Left renal cortex interstitium (tissue), 4 donors: ENCODE measurements at regions not wholly inside any gene's neighbourhood (a gene's known extent, or its start where the extent isn't known, plus 50 kb on each side); places are given as distances from the start of the nearest gene placed in this dataset.
A peak's percentile ranks its signal among the peaks of the same experiment; 100 is the strongest.
"Not testable (repeated sequence)": the region's sequence is repeated elsewhere in the genome, so short reads cannot be mapped to it uniquely, and the experiment has no call there.

Experiments used
- DNase-seq, 4 donors: peaks; one replicate each; pipeline ENCODE4 v3.0.0-alpha.2; 2013; ENCODE audit warnings: low read depth in 4 of 4, low spot score in 2 of 4, missing footprints in 1 of 4

DNA sequence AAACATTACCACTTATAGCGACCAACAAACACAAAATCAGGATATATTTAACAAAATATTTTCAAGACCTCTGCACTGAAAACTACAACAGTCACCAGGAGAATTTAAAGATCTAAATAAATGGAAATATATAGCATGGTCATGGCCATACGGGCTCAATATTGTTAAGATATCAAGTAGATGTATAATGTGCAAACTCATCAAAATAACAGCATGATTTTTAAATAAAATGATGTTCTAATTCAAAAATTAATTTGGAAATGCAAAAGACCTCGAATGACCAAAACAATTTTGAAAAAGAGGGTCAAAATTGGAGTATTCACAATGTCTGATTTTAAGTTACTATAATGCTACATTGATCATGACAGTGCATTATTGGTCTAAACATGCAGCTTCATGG lies 159.1 kb upstream of the NDN start:
- DNase-seq = no peak

DNA sequence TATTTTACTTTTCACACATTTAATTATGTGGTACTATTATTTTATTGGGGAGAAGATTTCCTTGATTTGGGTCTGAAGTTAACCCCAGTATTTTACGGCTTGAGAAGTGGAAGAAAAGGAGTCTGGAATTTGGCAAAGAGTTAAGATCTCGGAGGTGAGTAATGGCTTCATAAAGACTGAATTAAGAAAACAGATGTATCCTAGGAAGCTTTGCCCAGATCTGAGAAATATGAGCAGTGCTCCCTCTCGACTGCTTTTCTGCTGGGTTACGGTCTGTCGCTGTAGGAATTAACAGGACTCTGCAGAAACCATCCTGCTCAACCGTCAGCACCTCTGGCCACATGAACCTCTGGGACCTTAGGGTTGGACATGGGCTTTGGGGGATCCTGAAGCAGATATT lies 163.6 kb upstream of the NDN start:
- no peak for DNase-seq

DNA sequence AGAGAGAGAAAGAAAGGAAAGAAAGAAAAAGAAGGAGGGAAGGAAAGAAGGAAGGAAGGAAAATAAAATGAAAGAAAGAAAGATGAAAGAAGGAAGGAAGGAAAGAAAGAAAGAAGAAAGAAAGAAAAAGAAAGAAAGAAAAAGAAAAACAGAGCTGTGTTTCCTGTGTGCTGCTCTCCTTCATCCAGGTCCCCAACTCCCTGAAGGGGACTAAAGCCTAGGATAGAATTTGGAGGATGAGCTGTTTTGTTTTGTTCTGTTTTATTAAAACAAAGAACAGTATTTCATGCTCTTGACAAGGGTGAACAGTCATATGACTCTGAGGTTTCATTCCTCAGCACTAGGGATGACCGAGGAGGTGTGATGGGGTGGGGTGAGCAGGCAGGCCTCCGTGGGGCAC lies 164.8 kb upstream of the NDN start:
- DNase-seq = no peak

DNA sequence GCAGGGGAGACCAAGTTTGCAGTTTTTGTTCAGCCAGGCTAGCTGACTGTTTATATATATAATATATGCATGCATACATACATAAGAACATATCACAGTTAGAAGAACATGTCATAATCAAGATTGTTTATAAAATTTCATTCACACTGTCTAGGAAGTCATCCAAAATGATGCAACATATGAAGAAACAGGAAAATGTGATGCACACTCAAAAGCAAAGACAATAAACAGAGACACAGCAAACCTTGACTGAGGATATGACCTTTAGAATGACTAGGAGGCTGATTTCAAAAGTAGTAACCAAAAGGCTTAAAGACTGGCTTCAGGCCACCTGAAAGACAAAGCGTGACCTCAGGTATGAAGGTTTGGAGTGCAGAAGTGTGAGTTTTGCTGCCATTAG lies 166.2 kb upstream of the NDN start:
- no peak for DNase-seq

DNA sequence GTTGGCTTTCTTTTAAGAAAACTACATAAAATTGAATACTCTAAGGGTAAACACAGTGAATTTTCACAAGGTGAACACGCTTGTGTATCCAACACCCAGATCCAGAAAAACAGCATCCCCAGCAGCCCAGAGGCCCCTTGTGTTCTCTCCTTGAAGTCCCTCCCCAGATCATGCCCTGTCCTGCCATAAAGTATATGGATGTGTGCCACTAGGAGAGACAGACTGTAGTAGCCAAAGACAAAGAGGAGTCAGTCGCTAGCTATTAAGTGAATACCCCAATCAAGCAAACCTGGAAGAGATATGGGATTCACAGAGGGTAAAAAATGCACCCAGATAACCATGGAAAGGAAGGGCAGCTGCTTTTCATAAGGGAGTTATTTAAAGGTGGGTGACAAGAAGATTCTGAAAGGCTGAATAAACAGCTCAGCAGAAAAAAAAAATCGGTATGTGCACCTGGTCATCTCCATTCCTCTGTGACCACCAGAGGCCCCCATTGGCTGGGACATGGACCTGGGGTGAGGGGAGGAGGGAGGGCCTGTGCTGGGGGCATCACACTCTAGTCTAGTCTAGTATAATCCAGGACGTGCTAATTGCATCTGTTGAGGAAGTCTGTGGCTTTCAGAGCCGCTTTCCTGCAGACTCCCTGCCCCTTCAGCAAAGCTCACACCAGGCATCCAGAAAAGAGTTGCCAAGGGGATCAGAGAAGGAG lies 167.3 kb upstream of the NDN start:
- DNase-seq = no peak

DNA sequence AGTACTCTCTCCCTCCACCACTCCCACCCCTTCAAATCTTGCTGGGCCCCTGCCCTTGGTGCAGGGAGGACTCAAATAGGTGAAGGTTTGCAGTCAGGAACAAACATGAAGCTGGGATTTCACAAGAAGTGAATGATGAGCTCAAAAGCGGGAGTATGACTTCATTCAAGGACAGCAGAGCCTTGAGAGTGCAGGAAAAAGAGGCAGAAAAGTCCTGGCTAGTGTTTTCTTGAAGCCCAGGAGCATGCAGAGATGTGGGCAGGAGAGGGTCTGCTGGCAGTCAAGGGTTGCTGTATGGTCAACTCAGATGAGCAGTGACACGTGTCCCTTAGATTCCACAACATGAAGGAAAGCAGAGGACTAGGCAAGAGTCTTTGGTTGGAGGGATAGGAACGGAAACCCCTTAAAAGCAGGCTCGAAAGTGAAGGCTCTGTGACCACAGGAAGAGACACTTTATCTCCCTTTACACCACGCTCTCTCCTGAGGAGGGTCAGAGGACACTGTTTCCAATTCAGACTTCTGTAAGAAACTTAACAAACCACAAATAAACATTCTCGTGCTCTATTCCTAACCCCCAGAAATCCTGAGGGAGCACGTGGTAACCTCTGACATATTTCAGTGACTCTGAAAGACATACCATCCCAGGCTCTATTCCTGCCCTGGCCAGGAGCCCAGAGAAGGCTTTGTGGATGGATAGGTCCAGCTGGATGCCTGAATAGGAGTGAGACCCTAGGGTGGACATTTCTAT lies 168.0 kb upstream of the NDN start:
- no peak for DNase-seq

DNA sequence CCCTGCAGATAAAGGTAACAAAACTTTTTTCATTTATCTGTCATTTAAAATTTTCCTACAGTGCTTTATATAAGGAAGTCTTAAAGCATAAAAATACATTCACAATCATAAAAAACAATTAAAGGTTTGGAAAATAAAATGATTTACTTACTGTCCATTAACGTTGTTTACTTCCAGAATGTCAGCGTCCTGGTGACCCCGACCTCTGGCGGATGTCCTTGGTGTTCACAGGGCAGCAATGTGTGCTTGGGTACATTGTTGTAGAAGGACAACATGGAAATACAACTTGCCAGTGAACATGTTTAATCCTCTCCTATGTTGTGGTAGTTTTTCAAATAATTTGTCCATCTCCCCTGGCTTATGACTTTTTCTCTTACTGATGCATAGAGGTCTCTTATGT lies 168.8 kb upstream of the NDN start:
- no peak for DNase-seq

DNA sequence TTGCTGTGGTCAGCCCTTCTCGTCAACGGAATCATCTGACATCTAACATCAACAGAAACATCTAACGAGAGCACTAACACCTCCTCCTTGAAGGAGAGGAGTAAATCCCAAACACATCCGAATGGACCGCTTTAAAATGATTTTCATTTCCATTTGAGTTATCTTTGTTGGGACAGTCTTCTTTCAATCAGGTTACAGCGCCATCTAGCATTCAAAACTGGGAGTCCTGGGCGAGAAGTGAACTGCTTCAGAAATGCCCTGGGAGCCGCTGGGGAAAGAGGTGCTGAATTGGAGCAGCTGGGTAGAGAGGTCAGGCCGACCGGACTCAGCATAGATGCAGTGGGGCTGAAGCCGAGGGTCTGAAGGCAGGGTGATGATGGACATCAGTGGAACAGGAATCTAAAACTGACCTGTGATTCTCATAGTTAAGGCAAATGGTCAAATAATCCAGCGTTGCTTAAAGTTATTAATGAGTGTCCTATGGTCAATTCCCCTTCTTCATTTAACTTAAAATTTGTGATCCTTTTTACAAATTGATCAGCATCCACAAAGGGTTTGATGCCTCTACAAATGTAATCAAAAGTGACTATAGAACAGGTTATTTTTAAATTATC lies 170.0 kb upstream of the NDN start:
- peak in 1 of 4 donors; percentile 49 for DNase-seq

DNA sequence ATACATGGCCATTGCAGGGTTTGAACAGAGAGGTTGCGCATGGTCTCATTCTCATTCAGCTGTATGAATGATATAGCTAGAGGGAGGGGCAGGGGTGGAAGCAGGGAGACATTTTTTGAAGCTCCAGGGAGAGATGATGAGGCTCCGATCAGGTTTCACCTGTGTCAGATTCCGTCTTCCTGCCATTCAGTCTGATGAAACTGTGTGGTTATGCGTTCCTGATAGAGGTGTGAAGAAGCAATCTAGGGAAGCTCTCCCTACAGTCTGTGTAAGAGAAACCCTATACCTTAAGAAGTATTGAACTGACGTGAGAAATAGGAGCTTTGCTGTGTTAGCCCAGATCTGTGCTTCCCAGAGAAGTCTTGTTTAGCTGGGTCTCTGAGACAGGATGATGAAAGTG lies 171.9 kb upstream of the NDN start:
- no peak for DNase-seq

DNA sequence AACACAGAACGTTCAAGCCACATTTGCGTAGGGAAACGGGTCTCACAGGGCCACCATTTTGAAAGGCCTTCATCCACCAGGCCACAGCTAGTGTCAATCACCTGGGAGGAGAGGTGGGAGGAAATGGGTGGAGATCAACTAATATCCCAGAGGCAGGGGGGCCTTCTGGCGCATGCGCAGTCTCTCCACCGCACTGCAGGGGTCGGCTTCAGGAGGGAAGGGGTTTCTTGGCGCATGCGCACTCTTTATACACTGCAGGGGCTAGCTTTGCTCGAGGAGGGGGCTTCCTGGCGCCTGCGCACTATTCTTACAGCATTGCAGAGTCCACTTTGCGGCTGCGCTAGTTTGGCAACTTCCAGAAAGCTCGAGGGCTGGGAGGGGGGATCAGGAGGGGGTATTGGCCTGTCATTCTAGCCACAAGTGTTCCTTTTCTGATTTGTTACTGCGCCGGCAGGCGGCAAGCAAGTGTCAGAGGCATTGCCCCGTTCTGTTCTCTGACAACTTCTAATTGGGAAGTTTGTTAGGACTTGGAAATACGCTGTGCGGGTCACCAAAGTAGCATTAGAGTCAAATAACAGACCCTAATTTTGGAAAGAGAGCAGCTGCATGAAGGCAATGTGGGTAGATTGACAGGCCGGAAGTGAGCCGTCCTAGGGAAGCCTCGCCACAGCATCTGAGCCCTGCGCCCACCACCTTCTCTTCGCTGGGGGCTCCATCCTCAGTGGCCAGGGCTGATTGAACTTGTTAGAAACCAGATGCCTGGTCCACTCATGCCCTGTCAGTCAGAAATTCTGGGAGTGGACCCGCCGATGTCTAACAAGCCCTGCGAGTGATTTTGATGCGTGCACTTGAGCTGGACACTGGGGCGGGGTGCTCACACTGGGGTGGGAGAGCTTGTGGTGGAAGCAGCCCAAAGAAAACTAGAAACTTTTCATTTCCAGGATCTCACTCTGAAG lies 173.5 kb upstream of the NDN start:
- DNase-seq = peak in 1 of 4 donors; percentile 37

DNA sequence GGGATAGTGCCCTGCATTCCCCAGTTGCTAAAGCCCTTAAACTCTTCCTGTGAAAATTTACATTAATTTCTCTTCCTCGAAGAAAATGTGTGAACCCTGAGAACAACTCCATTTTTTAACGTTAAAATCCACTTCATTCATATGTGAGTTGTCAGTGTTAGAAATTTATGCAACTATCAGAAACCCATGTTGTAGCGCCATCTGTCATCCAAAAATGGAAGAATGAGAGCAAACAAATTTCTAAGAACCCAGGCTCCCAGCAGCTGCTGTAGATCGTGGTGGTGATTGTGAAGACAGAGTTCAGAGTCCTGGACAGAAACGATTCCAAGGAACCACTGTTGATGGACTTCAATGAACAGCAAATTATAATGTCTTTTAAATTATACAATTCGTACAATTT lies 179.7 kb upstream of the NDN start:
- DNase-seq = no peak

DNA sequence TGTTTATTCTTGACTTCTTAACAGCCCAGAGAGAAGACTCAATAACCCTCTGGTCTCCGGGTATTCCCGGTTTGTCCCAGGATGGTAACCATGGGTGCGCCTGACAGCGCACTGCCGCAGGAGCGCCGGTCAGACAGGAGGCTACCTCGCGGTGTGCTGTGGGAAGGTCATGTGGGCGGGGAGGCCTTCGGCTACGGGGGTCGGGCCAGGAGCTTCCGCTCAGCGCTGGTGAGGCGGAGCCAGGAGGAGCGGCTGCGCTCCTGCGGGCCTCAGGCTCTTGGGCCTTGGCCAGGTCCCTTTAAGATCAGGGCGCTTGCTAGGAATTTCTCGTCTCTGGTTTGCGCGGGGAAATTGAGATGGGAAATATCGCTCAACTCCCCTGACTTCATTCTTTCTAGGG lies 182.3 kb upstream of the NDN start:
- peak in 1 of 4 donors; percentile 49 for DNase-seq

DNA sequence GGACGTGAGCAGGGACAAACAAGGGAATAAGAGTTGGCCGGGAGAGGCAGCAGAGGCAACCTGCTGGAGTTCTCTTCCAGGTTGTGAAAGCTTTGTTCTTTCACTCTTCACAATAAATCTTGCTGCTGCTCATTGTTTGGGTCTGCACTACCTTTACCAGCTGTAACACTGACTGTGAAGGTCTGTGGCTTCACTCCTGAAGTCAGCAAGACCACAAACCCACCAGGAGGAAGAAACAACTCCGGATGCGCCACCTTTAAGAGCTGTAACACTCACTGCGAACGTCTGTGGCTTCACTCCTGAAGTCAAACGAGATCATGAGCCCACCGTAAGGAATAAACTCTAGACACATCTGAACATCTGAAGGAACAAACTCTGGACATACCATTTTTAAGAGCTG lies 186.5 kb upstream of the NDN start:
- DNase-seq = not testable (repeated sequence)

DNA sequence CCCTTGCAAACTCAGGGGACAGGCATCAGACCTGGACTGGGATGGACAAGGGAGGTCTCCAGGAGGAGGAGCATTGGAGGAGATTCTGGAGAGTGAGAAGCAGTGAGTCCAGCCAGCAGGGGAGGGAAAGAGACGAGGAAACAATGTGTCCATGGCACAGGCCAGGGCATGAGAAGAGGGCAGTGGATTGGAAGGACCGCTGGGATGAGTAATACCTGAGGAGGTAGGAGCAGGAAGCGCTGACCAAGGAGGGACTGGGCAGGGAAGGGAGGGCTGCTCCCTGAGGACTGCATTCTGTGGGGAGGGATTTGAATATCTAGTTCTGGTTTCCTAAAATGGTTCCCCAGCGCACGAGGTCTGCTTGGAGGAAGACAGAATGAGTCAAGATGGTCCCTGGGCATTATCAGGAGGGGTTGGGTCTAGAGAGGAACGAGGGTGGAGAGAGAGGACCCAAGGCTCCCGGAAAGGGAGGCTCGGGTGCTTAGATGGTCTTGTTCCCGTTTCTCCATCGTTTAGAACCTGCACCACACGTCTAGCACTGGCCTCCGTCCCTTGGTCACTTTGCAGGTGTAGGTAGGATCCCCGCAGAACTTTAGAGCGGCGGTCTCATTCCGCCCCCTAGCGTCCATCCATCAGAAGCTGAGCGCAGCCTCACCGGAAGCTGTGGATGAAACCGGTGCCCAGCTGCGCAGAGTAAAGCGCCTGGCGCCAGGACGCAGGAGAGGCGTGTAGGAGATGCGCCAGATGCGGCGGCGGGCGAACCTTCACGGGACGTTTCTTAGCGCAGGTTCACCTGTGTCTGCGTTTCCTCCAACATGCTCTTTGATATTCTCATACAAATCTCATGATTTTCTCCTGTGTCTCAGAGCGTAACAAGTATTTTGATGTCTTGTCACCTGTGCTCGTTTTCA lies 190.7 kb upstream of the NDN start:
- DNase-seq = no peak

DNA sequence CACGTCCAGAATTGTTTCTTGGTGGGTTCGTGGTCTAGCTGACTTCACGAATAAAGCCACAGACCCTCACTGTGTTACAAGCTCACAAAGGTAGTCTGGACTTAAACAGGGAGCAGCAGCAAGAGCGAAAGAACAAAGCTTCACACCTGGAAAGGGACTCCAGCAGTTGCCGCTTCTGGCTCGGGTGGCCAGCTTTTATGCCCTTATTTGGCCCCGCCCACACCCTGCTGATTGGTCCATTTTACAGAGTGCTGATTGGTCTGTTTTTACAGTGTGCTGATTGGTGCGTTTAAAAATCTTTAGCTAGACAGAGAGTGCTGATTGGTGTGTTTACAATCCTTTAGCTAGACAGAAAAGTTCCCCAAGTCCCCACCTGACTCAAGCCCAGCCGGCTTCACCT lies 194.2 kb upstream of the NDN start:
- DNase-seq = no peak

DNA sequence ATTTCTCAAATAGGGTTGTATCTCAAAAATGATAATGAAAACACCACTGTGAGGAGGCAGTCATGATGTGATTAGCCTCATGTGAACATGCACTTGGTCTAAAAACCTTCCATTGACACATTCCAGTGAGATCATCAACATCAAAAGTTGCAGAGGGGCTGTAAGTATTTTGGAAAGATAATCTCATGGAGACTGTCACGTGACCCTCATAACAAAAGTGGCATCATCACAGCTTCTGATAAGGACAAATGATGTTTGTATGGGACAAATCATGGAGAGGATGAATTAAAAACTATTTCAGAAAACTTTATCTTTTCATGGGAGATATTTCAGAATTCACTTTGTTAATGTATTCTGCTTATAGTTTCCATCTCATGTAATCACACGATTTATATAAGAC lies 203.1 kb upstream of the NDN start:
- no peak for DNase-seq

DNA sequence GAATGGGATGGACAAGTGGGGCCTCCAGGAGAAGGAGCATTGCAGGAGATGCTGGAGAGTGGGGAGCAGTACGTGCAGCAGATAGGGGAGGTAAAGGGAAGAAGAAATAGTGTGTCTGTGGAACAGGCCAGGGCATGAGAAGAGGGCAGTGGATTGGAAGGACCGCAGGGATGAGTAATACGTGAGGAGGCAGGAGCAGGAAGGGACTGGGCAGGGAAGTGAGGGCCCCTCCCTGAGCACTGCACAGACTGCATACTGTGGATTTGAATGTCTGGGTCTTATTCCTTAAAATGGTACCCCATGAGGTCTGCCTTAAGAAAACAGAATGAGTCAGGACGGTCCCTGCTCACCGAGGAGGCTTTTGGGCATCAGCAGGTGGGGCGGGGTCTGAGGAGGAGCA lies 210.0 kb upstream of the NDN start:
- DNase-seq = no peak

DNA sequence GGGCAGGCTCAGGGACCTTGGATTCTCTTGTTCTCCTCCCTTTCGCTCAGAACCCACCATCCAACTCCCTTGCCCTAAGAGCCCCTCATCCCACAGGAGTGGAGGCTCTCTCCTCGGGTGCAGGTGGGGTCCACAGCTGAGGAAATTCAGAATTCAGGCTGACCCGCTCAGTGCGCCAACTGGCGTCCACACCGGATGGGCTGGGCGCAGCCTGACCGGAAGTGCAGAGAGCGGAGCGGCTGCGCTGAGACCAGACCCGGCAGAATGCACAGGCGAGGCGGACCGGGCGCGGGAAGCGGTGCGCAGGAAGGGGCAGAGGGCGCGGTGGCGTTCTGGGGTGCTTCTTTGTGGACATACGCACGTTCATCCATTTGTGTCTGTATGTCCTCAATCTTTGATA lies 210.4 kb upstream of the NDN start:
- peak in 1 of 4 donors; percentile 5 for DNase-seq

DNA sequence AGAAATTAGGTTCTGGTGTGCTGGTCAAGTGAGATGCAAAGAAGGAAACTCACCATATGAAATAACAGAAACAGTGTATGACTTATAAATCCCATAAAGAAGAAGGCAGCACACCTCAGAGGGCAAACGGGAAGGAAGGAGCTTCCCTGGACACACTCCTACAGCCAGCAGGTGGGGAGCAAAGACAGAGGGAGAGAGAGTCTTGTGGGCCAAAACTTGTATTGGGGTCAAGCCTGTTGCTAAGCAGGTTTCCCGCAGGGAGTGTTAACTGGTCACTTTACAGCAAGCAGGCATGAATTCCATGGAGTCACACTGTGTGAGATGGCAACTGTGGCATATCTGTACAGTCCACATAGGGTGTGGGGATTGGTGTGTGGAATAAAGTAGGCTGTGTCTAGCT lies 222.9 kb upstream of the NDN start:
- no peak for DNase-seq

DNA sequence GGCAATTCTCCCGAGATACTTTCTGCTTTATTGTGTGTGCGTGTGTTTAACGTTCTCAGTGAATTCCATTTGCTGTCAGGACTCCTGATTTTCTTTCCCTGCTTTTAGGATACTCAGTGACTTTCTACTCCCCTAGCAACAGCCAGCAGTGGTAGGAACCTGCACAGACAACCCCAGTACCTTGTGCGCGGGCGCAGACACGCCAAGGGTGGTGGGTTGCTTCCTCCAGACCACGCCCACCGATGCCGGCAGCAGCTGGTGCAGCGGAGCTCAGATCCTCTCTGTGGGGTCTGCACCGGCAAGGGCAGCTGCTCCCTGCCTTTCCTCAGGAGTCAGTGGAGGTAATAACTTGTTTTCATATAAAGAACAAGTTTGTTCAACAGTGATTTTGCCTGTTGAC lies 225.1 kb upstream of the NDN start:
- DNase-seq = no peak
